Panc1 (cell line): ENCODE measurements at regions not wholly inside any gene's neighbourhood (a gene's known extent, or its start where the extent isn't known, plus 50 kb on each side); places are given as distances from the start of the nearest gene placed in this dataset.

ENCODE experiments used
- ATAC-seq: fragments of 200-7000 bp; cut with Tn5 transposase; 2 replicates; pipeline ENCODE4 v1.9.1; 2020; ENCODE audit warnings: mild to moderate bottlenecking, moderate library complexity
- BruUV-seq: library from RNA; stranded (reverse); fragments of 400-500 nt; replicated peaks from 2 replicates; lab custom pipeline; 2021; lab: Mats Ljungman, UMichigan
- CTCF ChIA-PET: fragments of 300-600 bp; sonication (Branson Sonifier 250); formaldehyde crosslinking; loops from one replicate; lab custom pipeline; 2022; ENCODE audit warnings: antibody characterized with exemption; lab: Charles Lee
- POLR2A ChIA-PET: fragments of 300-600 bp; sonication (Branson Sonifier 250); formaldehyde crosslinking; loops from one replicate; lab custom pipeline; 2022; ENCODE audit warnings: antibody characterized with exemption; lab: Charles Lee
- DNase-seq: peaks from one replicate; pipeline ENCODE4 v3.0.0-alpha.2; 2010; ENCODE audit warnings: low read depth, low spot score
- H3K27ac ChIP-seq: 2 replicates; pipeline ENCODE4 v1.5.1; 2011; ENCODE audit warnings: mild to moderate bottlenecking, low read length, inconsistent platforms
- H3K27me3 ChIP-seq: fragments of 200-500 bp; sonication (Bioruptor generic); 2 replicates; pipeline ENCODE4 v1.6.0; 2014; ENCODE audit warnings: low read length, inconsistent platforms; ENCODE audit not compliant: control insufficient read depth, insufficient read depth
- H3K36me3 ChIP-seq: fragments of 200-500 bp; sonication (Bioruptor generic); 2 replicates; pipeline ENCODE4 v1.5.1; 2014; ENCODE audit warnings: inconsistent platforms, mild to moderate bottlenecking, low read length, moderate library complexity; ENCODE audit not compliant: control insufficient read depth, insufficient read depth
- H3K4me1 ChIP-seq: 2 replicates; pipeline ENCODE4 v1.5.1; 2011; ENCODE audit warnings: inconsistent platforms, mild to moderate bottlenecking, low read length, moderate library complexity; ENCODE audit not compliant: control insufficient read depth, insufficient read depth
- H3K4me3 ChIP-seq, 2 experiments: 2 replicates each; pipeline ENCODE4 v1.5.1; 2011 to 2012; ENCODE audit warnings: low read depth in 2 of 2, low read length in 2 of 2, mild to moderate bottlenecking in 2 of 2, inconsistent platforms in 1 of 2, moderate library complexity in 1 of 2
- H3K9me3 ChIP-seq: fragments of 200-500 bp; sonication (Bioruptor generic); 2 replicates; pipeline ENCODE4 v1.5.1; 2014; ENCODE audit warnings: low read depth, mild to moderate bottlenecking, inconsistent platforms, low read length, moderate library complexity; ENCODE audit not compliant: control insufficient read depth, insufficient read depth
- POLR2AphosphoS5 ChIP-seq: IDR thresholded peaks from 2 replicates; pipeline ENCODE4 v1.6.1; 2012; ENCODE audit warnings: mild to moderate bottlenecking, low read depth, low read length, moderate library complexity
- REST ChIP-seq, 2 experiments: IDR thresholded peaks; 2 replicates each; pipeline ENCODE4 v1.6.1; 2011 to 2012; ENCODE audit warnings: low read depth in 2 of 2, control low read depth in 1 of 2, low read length in 1 of 2, mild to moderate bottlenecking in 1 of 2, moderate library complexity in 1 of 2; ENCODE audit not compliant: insufficient read depth in 1 of 2
- SIN3A ChIP-seq: IDR thresholded peaks from 2 replicates; pipeline ENCODE4 v1.6.1; 2012; ENCODE audit warnings: low read depth, mild to moderate bottlenecking, low read length, moderate library complexity, borderline replicate concordance; ENCODE audit not compliant: insufficient read depth
- TCF7L2 ChIP-seq: IDR thresholded peaks from 2 replicates; pipeline ENCODE4 v1.6.1; 2011; ENCODE audit warnings: mild to moderate bottlenecking, low read depth, low read length, inconsistent platforms
- in situ Hi-C: cut with HindIII; loops from 2 replicates; pipeline ENCODE4 v1.10.0; 2016; ENCODE audit warnings: low sequenced_read_pairs, low pct_unique_long_range_greater_than_20kb
- intact Hi-C: fragments of 100-400 bp; cut with micrococcal nuclease; formaldehyde crosslinking; loops from one replicate; pipeline ENCODE4 v1.10.0; 2022; ENCODE audit not compliant: unreplicated experiment
- TF ChIP-seq, protein P1 (sequence below): fragments of 450-650 bp; IDR thresholded peaks from 2 replicates; pipeline ENCODE4 v1.5.1; 2017; ENCODE audit warnings: mild to moderate bottlenecking

GRCh38 chr17:37823996-37824395 lies 79.1 kb upstream of the HNF1B start:
- no peaks in the 10 kb centered on the region for H3K27me3 ChIP-seq
- H3K27ac ChIP-seq, result no peak overlapping the region

GRCh38 chr17:37820995-37821713 lies 76.3 kb upstream of the HNF1B start:
- H3K36me3 ChIP-seq, result no peaks in the 10 kb centered on the region
- DNase-seq, result no peak
- H3K27me3 ChIP-seq, result no peaks in the 10 kb centered on the region
- no peak for ATAC-seq
- ChIA-PET POLR2A (no interaction called here), CTCF (interaction anchor here (0.5 kb wide), 1 partner anchor 286 kb away, joined by 3 read pairs; no protein-coding TSS in a partner anchor)
- in situ Hi-C loops, result no loop called here
- TF ChIP-seq REST (IDR thresholded peaks at IDR 0.05; ENCODE audit: insufficient read depth in 1 of 2, low read depth in 2 of 2, low read length in 1 of 2) (no peak), TCF7L2 (no peak), SIN3A (no peak), POLR2AphosphoS5 (no peak)
- TF ChIP-seq, protein P1, sequence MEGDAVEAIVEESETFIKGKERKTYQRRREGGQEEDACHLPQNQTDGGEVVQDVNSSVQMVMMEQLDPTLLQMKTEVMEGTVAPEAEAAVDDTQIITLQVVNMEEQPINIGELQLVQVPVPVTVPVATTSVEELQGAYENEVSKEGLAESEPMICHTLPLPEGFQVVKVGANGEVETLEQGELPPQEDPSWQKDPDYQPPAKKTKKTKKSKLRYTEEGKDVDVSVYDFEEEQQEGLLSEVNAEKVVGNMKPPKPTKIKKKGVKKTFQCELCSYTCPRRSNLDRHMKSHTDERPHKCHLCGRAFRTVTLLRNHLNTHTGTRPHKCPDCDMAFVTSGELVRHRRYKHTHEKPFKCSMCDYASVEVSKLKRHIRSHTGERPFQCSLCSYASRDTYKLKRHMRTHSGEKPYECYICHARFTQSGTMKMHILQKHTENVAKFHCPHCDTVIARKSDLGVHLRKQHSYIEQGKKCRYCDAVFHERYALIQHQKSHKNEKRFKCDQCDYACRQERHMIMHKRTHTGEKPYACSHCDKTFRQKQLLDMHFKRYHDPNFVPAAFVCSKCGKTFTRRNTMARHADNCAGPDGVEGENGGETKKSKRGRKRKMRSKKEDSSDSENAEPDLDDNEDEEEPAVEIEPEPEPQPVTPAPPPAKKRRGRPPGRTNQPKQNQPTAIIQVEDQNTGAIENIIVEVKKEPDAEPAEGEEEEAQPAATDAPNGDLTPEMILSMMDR, result no peak
- intact Hi-C loops, result no loop called here
- no peaks in the 10 kb centered on the region for H3K4me1 ChIP-seq
- H3K27ac ChIP-seq, result no peak overlapping the region
- no peak overlapping the region for H3K4me3 ChIP-seq
- no TSS peak for BruUV-seq
- no peaks in the 10 kb centered on the region for H3K9me3 ChIP-seq

More at GRCh38 chr17:37823996-37824395, 79.1 kb upstream of the HNF1B start:
- Histone ChIP-seq H3K4me3 (no peak overlapping the region), H3K36me3 (no peaks in the 10 kb centered on the region), H3K9me3 (no peaks in the 10 kb centered on the region), H3K4me1 (no peaks in the 10 kb centered on the region)
- in situ Hi-C loops (no loop called here), intact Hi-C loops (no loop called here)
- POLR2A ChIA-PET, result no interaction called here
- CTCF ChIA-PET, result no interaction called here
- TF ChIP-seq, protein P1, result no peak
- TF ChIP-seq SIN3A (no peak), POLR2AphosphoS5 (no peak), TCF7L2 (no peak), REST (IDR thresholded peaks at IDR 0.05; ENCODE audit: insufficient read depth in 1 of 2, low read depth in 2 of 2, low read length in 1 of 2) (no peak)
- BruUV-seq, result no TSS peak
- no peak for ATAC-seq
- DNase-seq, result no peak
